AG20443 (cell line): ENCODE measurements at regions not wholly inside any gene's neighbourhood (a gene's known extent, or its start where the extent isn't known, plus 50 kb on each side); places are given as distances from the start of the nearest gene placed in this dataset.
"Not testable (repeated sequence)": the region's sequence is repeated elsewhere in the genome, so short reads cannot be mapped to it uniquely, and the experiment has no call there.

Experiments
- DNase-seq: peaks from one replicate; pipeline ENCODE4 v3.0.0; 2012; ENCODE audit warnings: low spot score, mixed read lengths

- DNase-seq: not testable (repeated sequence)
Observed at GRCh38 chr11:3514635-3515424, 127.0 kb downstream of the ART5 start.

DNA sequence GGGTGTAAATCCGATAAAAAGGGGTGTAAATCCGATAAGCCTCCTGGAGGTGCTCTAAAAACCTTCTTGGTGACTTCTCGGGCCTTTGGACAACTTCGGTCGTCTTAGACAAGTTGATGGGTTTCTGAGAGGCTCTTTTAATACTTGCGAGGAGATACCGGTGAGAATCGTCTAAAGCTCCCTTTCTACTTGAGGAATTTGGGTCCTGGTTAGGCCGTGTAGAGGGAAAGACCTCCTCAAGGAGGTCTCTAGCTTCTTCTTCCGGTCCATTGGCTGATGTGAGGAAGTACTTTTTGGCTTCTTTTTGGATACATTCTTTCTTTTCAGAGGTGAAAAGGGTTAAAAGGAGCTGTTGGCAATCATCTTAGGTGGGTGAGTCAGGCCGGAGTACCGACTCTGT, 128.5 kb downstream of the ART5 start:
- DNase-seq: not testable (repeated sequence)

GRCh38 chr11:3512751-3513150, 129.0 kb downstream of the ART5 start:
- not testable (repeated sequence) for DNase-seq

DNA sequence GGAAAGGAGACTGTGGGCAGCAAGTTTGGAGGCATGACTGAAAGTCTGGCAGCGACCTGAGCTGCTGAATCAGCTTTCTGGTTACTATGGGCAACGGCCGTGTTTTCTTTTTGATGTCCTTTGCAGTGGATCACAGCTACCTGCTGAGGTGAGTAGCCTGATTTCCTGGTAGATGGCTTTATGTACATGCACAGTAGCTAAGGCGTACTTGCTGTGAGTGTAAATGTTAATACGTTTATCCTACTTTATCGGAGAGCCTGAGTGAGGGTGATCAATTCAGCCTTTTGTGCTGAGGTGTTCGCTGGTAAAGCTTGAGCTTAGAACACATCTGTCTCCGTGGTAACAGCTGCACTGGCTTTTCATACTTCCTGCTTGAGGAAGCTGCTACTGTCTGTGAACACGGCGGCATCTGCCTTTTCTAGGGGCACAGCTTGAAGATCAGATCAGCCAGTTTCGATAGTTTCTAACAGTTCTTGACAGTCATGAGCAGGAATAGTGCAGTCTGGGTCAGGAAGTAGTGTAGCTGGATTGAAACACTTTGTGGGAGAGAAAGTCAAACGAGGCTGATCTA, 129.6 kb downstream of the ART5 start:
- not testable (repeated sequence) for DNase-seq

DNA sequence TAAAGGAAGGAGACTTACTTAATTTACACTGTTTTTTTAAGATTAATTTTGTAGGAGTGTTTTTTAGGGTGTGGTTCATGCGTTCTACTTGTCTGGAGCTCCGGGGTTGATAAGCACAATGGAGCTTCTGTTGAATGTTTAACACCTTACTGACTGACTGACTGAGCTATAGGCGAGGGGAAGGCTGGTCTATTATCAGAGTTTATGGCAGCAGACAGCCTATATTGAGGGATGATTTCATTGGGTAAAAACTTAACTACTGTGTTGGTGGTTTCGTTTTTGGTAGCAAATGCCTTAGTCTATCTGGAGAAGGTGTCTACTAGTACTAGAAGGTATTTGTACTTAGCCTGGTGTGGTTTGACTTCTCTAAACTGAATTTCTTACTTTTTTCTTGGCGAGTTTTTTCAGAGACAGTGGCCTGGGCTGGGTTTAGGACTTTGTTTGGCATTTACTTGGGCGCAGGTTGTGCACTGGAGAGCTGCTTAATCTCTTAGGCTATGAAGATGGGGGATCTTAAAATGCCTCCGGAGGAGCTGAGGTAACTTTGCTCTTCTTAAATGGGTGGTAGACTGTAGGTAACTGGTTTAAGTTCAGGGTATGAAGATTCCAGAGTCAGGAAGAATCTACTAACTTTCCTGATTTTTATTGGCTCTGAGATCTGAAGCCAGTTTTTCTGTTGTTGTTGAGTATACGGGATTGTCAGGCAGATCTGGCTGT, 130.2 kb downstream of the ART5 start:
- DNase-seq: not testable (repeated sequence)

GRCh38 chr11:3509563-3509962, 130.6 kb upstream of the ZNF195 start:
- not testable (repeated sequence) for DNase-seq

- DNase-seq: not testable (repeated sequence)
Observed at GRCh38 chr11:3499198-3499597, 120.3 kb upstream of the ZNF195 start.

DNA sequence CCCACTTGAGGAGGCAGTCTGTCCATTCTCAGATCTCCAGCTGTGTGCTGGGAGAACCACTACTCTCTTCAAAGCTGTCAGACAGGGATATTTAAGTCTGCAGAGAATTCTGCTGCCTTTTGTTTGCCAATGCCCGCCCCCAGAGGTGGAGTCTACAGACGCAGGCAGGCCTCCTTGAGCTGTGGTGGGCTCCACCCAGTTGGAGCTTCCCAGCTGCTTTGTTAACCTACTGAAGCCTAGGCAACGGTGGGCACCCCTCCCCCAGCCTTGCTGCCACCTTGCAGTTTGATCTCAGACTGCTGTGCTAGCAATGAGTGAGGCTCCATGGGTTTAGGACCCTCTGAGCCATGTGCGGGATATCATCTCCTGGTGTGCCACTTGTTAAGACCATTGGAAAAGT, 119.4 kb upstream of the ZNF195 start:
- not testable (repeated sequence) for DNase-seq

DNA sequence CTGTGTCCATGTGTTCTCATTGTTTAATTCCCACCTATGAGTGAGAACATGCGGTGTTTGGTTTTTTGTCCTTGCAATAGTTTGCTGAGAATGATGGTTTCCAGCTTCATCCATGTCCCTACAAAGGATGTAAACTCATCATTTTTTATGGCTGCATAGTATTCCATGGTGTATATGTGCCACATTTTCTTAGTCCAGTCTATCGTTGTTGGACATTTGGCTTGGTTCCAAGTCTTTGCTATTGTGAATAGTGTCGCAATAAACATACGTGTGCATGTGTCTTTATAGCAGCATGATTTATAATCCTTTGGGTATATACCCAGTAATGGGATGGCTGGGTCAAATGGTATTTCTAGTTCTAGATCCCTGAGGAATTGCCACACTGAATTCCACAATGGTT, 114.2 kb upstream of the ZNF195 start:
- not testable (repeated sequence) for DNase-seq

GRCh38 chr11:3488003-3488402, 109.1 kb upstream of the ZNF195 start:
- not testable (repeated sequence) for DNase-seq

GRCh38 chr11:3485737-3486136, 106.8 kb upstream of the ZNF195 start:
- not testable (repeated sequence) for DNase-seq

DNA sequence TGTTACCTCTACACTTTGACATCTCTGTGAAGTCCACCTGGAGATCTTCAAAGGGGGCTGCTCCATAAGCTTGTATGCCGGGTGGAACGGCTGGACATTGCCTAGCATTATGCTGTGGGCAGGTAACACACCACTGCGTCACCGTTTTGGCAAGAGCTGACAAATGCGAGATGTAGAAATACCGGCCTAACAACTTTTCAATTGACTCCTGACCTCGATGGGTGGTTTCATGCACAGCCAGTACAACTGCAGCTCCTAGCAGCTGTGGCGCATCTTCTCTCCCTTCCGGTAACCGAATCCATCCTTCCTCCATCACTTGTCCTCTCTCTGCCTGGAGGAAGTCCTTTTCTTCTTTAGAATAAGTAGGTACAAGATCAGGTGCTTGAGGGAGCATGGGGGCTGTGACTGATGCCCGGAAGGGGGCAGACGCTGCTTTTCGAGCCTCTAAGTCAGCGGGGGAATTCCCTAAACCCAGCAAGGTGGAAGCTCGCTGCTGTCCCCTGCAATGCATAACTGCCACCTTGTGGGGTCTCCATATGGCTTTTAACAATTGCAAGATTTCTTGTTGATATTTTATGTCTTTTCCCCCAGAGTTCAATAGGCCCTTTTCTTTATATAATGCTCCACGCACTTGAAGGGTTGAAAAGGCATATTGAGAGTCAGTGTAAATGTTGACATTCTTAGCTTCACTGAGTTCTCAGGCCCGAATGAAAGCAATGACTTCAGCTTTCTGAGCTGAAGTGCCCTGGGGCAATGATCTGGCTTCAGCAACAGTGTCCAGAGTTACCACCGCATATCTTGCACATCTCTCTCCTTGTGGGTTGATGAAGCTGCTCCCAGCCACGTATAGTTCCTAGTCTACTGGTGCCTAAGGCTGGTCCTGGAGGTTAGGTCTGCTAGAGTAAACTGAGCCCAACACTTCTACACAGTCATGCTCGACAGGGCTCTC, 98.3 kb upstream of the ZNF195 start:
- not testable (repeated sequence) for DNase-seq

DNA sequence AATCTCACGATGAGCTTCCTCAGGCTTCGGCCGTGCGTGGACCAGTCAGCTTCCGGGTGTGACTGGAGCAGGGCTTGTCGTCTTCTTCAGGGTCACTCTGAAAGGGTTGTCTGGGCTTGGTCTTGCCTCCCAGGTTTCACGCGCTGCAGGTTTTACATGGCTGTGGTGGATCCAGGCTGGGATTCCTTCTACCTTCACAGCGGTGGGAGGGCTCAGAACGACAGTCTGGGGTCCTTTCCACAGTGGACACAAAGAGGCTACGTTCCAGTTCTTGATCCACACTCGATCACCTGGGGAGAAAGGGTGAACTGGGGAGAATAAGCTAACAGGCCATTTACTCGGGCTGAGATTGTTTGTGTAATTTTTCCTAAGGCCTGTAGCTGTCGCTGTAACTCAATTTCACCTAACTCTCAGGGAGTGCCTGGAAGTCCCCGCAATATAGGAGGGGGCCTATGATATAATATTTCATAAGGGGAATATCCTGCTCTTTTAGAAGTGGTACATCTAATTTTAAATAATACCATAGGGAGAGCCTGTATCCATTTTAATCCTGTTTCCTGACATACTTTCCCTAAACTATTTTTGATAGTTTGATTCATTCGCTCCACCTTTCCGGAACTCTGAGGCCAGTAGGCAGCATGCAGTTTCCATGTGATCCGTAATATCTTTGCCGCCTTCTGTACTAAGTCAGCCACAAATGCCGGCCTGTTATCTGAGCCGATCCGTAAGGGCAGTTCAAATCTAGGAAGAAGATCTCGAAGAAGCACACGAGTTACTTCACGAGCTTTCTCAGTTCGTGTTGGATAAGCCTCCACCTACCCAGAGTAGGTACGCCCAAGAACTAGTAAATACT, 97.4 kb upstream of the ZNF195 start:
- not testable (repeated sequence) for DNase-seq

DNA sequence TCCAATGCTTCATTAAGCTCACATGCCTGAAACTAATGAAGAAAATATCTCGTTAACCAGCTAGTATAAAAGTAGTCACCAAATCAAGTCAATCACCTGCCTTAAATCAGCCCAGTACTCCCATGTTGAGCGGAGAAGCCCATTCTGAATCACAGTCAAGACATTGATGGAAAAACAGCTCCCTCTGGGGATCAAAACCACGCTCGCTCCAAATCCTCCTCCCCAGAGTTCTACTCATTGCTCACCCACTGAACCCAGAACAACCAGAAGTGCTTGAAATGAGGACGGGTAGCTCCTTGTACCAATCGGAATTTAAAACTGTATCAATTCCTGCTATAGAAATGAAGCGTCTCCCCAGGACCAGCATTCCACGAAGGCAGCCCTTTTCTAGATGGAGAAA, 90.0 kb upstream of the ZNF195 start:
- not testable (repeated sequence) for DNase-seq

DNA sequence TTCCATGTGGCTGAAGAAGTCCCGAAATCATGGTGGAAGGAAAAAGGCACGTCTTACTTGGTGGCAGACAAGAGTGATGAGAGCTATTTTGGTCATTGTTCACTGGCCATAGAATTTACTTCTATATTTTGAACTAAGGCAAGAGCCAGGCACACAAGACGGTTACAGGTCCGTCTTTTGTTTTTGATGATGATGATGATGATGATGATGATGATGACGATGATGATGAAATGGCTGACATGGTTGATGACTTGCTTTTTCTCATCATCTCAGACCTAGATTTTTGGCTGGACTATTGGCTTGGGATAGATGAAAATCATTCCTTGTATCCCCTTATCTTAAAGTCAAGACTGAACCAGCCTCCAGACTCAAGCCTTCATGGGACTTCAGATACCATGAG, 88.7 kb upstream of the ZNF195 start:
- DNase-seq: not testable (repeated sequence)

GRCh38 chr11:3455666-3456065, 76.7 kb upstream of the ZNF195 start:
- DNase-seq: not testable (repeated sequence)

DNA sequence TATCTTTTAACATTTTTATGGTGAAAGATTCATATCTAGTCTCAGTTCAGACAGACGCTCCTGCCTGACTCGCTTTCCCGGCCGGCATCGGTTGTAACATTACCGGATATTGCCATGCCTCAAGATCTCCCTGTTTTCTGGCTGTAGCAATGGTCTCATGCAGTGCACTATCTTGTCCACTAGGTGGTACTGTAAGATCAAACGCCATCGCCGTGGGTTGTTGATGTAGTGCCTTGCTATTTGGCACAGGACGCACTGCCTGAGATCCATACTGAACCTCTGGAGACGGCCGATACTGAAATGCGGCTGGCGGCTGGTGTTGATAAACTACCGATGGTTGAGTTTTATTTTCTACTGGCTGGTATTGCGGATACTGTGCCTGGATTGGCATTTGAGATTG, 75.9 kb upstream of the ZNF195 start:
- not testable (repeated sequence) for DNase-seq

- DNase-seq: not testable (repeated sequence)
Observed at GRCh38 chr11:3453596-3454256, 74.8 kb upstream of the ZNF195 start.

- DNase-seq: not testable (repeated sequence)
Observed at GRCh38 chr11:3450822-3451221, 71.9 kb upstream of the ZNF195 start.

DNA sequence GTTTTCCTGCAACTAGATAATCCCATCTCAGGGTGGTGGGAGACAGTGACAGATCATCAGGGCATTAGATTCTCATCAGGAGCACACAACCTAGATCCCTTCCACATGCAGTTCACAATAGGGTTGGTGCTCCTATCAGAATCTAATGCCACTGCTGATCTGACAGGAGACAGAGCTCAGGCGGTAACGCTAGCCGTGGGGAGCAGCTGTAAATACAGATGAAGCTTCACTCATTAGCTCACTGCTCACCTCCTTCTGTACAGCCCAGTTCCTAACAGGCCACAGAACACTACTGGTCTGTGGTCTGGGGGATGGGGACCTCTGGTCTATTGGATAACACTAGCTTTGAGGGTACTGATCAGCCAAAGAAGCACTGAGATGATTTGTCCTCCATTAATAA, 66.6 kb upstream of the ZNF195 start:
- not testable (repeated sequence) for DNase-seq
